ENCODE measurements at regions not wholly inside any gene's neighbourhood (a gene's known extent, or its start where the extent isn't known, plus 50 kb on each side); places are given as distances from the start of the nearest gene placed in this dataset.

DNA sequence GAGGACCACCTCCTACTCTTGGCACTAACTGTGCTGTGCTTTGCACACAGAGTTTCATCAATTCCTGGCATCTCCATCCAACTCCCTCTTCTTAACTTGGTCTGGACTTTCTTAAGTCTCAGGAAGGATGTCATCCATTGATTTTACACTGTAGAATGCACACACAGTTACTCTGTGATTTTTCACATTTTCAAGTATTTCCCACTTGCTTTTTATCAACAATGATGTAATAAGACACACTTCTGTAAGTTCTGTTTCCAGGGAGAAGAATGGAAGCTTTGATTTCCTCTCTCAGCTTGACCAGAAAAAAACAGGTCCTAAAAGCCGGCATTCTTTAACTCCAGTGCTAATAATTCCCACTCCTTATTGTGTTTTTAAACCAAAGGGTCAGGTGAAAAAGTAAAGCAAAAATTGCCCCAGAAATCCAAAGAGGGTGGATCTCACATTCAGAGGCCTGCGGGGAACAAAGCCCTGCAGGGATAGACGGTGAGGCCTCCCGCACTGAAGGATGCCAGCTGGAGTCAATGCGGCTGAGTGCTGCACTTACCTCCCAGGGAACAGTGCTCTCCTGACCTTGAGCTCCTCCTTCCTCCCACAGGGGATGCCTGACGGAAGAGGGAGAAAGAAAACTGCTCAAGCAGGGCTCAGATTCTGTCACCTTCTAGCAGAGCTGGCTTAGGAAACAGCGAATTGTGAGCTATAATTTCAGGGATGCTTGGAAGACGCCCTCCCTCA lies 83.1 kb downstream of the PDCL3 start:
- no peak for DNase-seq (ENCODE audit: low read depth)
- TF ChIP-seq, protein P1, sequence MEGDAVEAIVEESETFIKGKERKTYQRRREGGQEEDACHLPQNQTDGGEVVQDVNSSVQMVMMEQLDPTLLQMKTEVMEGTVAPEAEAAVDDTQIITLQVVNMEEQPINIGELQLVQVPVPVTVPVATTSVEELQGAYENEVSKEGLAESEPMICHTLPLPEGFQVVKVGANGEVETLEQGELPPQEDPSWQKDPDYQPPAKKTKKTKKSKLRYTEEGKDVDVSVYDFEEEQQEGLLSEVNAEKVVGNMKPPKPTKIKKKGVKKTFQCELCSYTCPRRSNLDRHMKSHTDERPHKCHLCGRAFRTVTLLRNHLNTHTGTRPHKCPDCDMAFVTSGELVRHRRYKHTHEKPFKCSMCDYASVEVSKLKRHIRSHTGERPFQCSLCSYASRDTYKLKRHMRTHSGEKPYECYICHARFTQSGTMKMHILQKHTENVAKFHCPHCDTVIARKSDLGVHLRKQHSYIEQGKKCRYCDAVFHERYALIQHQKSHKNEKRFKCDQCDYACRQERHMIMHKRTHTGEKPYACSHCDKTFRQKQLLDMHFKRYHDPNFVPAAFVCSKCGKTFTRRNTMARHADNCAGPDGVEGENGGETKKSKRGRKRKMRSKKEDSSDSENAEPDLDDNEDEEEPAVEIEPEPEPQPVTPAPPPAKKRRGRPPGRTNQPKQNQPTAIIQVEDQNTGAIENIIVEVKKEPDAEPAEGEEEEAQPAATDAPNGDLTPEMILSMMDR (conservative IDR thresholded peaks at IDR 0.05; ENCODE audit: low read length), result no peak
- no peak overlapping the region for H3K4me3 ChIP-seq (ENCODE audit: low read length)

DNA sequence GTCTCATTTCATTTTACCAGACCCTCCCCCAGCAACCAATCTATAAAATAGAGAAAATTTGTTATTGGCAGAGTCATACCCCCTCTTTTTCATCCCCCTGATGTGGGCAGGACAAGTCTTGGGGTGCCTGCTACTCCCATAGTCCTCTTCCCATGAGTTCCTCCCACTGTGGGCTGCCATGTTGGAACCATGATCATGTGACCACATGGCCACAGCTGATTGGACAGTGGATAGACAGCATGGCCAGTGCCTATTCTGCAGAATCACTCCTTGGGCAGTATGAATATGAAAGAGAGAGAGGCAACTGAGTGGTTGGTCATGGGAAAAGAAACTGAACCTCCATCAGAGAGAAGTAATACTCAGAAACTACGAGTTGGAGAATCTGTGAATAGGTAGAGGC lies 84.9 kb downstream of the PDCL3 start:
- no peak for DNase-seq (ENCODE audit: low read depth)
- TF ChIP-seq, protein P1 (conservative IDR thresholded peaks at IDR 0.05; ENCODE audit: low read length), result no peak
- no peak overlapping the region for H3K4me3 ChIP-seq (ENCODE audit: low read length)

DNA sequence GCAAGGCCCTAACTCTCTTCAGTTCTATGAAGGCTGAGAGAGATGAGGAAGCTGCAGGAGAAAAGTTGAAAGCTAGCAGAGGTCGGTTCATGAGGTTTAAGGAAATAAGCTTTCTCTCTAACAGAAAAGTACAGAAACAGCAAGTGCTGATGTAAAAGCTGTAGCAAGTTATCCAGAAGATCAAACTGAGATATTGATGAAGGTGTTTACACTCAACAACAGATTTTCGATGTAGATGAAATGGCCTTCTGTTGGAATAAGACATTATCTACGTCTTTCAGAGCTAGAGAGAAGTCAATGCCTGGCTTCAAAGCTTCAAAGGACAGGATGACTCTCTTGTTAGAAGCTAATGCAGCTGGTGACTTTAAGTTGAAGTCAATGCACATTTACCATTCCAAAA lies 87.4 kb downstream of the PDCL3 start:
- TF ChIP-seq, protein P1 (conservative IDR thresholded peaks at IDR 0.05; ENCODE audit: low read length), result no peak
- no peak overlapping the region for H3K4me3 ChIP-seq (ENCODE audit: low read length)
- DNase-seq (ENCODE audit: low read depth), result no peak

DNA sequence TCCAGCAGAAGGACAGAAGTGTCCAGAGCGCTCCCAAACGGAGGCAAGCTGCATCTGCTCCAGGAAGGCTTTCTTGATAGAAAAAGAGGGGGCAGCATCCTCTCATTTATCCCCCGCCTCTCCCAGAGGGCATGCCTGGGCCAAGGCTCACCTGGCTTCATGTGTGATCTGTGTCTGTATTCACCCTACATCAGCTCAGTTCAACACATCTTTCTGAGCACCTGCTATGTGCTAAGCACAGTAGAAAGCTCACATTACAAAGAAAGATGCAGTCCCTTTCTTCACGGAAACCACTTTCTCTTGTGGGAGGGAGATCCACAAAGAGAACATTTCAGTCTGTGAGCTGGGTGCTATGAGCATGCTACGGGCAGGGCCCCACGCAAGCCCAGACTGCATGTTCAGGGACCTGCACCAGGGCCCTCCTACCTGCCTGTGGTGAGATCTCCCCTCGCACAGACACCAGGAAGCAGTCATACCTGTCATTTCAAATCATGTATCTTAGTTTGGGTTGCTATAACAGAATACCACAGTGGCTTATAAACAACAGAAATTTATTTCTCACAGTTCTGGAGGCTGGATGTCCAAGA lies 90.7 kb downstream of the PDCL3 start:
- TF ChIP-seq, protein P1 (conservative IDR thresholded peaks at IDR 0.05; ENCODE audit: low read length), result no peak
- DNase-seq (ENCODE audit: low read depth), result no peak
- H3K4me3 ChIP-seq (ENCODE audit: low read length), result no peak overlapping the region

DNA sequence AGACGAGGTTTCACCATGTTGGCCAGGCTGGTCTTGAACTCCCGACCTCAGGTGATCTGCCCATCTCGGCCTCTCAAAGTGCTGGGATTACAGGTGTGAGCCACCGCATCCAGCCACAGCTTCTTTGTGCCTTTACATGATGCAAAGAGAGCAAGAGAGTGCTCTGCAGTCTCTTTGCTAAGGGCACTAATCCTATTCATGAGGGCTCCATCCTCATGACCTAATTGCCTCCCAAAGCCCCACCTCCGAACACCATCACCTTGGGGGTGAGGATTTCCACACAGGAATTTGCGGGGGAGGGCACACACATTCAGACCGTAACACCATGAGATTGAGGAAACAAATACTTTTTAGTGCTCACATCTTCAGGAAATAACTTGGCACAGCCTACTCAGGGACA lies 91.8 kb downstream of the PDCL3 start:
- no peak overlapping the region for H3K4me3 ChIP-seq (ENCODE audit: low read length)
- TF ChIP-seq, protein P1 (conservative IDR thresholded peaks at IDR 0.05; ENCODE audit: low read length), result no peak
- no peak for DNase-seq (ENCODE audit: low read depth)

DNA sequence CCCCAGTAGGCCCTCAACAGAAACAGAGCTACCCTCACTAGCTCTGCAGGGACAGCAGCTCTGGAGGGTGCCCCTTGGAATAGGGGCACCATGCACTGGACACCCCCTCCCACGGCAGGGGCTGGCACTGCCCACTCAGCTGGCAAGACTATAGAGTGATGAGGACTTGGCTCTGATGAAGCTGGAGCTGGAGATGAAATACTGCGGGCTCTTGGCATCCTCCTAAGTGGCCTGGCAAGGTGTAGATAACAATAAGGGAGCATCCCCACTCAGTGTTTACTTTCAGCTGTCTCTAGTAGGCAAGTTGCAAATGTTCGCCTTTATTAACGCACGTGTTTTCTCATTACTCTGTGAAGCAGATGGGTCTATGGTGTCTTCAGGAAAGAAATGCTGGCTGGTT lies 92.7 kb downstream of the PDCL3 start:
- TF ChIP-seq, protein P1 (conservative IDR thresholded peaks at IDR 0.05; ENCODE audit: low read length), result no peak
- DNase-seq (ENCODE audit: low read depth), result no peak
- H3K4me3 ChIP-seq (ENCODE audit: low read length), result no peak overlapping the region

DNA sequence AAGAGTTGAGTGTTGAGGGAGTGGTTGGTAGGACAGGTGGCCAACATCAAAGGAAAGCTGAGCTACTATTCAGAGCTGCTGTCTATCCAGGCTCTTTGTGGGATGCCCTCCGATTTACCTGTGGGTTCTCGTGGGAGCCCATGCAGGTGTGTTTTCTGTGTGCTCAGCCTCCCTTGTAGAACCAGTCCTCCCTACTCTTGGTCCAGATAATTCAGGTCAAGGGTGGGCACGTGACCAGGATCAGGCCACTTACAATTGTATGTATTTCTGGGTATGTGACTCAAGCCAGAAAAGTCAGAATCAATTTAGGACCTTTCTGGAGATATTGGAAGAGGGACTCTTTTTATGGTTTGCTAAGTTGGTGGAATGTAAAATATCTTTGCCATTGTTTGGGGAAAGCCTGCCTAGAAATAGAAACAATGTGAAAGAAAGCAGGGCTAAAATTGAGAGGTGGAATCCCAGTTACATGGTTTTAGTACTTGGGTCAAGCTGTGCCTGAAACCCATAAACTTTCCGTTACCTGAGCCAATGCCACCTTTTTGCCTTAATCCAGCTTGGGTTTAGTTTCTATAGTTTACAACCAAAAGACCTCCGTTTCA lies 93.2 kb downstream of the PDCL3 start:
- TF ChIP-seq, protein P1 (conservative IDR thresholded peaks at IDR 0.05; ENCODE audit: low read length), result no peak
- no peak overlapping the region for H3K4me3 ChIP-seq (ENCODE audit: low read length)
- DNase-seq (ENCODE audit: low read depth), result no peak
